Stimulated activated naive CD8-positive, alpha-beta T cell treated with anti-CD3 and anti-CD28 coated beads, Interleukin-15, amount 100 ng/mL, for 72 hours (primary cell): ENCODE measurements at regions not wholly inside any gene's neighbourhood (a gene's known extent, or its start where the extent isn't known, plus 50 kb on each side); places are given as distances from the start of the nearest gene placed in this dataset.

ENCODE experiments used
- ATAC-seq: fragments of 150-1000 bp; cut with Tn5 transposase; 2 replicates; pipeline ENCODE4 v1.10.0; 2021; ENCODE audit warnings: mild to moderate bottlenecking, moderate library complexity
- DNase-seq, 2 donors: peaks; one replicate each; pipeline ENCODE4 v3.0.0; 2021 to 2022
- H3K27ac Mint-ChIP-seq, 2 donors: one replicate each; pipeline ENCODE4 v1.8.0; 2022; ENCODE audit warnings: mild to moderate bottlenecking in 2 of 2, mixed read lengths in 2 of 2, moderate library complexity in 2 of 2
- H3K27me3 Mint-ChIP-seq: one replicate; pipeline ENCODE4 v1.8.0; 2022; ENCODE audit warnings: mixed read lengths
- H3K4me1 Mint-ChIP-seq: one replicate; pipeline ENCODE4 v1.8.0; 2022; ENCODE audit warnings: mild to moderate bottlenecking, mixed read lengths
- H3K4me3 Mint-ChIP-seq, 2 donors: one replicate each; pipeline ENCODE4 v1.8.0; 2022; ENCODE audit warnings: mild to moderate bottlenecking in 2 of 2, mixed read lengths in 2 of 2, moderate library complexity in 1 of 2
- H3K9me3 Mint-ChIP-seq, 2 donors: one replicate each; pipeline ENCODE4 v1.8.0; 2022; ENCODE audit warnings: mixed read lengths in 2 of 2

DNA sequence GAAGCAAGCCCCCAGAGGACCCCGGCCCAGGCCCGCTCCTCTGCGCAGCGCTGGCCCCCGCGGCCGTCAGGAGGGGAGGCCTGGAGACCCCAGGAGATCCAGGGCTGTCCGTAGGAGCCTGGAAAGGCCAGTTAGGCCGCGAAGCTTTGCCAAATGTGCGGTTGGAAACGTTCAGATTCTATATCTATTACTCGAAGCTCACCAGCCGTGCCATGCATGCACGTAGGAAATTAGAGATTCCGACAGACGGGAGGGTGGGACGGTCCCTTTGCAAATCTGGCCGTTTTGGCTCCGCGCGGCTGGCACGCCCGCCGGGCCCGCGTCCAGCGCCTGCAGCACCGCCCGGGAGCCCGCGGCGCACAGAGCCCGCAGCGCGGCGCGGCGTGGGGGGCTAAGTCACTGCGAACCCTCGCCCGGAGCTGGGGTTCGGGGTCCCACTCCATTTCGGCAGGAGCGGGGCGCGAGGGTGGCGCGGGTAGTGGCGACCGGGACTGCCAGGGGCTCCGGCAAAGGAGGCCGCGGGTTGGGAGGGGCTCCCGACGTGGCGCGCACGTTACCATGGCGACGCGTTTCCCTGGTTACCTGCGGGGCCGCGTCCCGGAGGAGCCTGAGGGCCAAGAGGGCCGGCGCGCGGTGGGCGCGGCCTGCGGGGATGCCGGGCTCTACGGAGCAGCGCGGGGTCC, 488.6 kb upstream of the SMIM21 start:
- Mint-ChIP-seq H3K4me1 (no peaks in the 10 kb centered on the region), H3K27ac (no peak overlapping the region), H3K4me3 (no peak overlapping the region), H3K9me3 (no peaks in the 10 kb centered on the region), H3K27me3 (peaks cover 39% of the 10 kb centered on the region)
- no peak for DNase-seq
- ATAC-seq: no peak

- Mint-ChIP-seq H3K4me1 (no peaks in the 10 kb centered on the region), H3K4me3 (no peak overlapping the region), H3K27me3 (peaks cover 31% of the 10 kb centered on the region), H3K27ac (no peak overlapping the region), H3K9me3 (no peaks in the 10 kb centered on the region)
- DNase-seq (no peak), ATAC-seq (no peak)
These were observed 485.3 kb upstream of the SMIM21 start for GRCh38 chr18:75912829-75913228.

DNA sequence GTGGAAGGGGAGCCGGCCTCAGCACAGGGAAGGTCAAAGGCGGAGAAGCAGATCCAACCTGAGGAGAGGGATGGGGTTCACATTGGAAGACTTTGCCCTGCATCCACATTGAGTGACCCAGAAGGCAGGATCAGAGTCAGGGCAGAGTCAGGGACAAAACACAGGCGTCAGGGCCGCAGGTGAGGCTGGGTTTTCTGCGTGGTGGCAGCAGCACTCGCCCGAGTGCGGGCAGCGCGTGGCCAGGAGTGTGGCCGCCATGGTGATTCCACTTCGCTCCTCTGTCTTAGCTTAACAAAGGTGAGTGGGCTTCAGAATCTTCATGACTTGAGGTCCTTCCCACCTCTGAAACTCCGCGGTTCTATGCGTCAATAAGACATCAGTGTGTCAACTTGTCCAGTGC, 476.9 kb upstream of the SMIM21 start:
- Mint-ChIP-seq H3K27me3 (peaks cover 7% of the 10 kb centered on the region), H3K27ac (no peak overlapping the region), H3K4me1 (no peaks in the 10 kb centered on the region), H3K4me3 (no peak overlapping the region), H3K9me3 (no peaks in the 10 kb centered on the region)
- ATAC-seq: no peak
- no peak for DNase-seq

DNA sequence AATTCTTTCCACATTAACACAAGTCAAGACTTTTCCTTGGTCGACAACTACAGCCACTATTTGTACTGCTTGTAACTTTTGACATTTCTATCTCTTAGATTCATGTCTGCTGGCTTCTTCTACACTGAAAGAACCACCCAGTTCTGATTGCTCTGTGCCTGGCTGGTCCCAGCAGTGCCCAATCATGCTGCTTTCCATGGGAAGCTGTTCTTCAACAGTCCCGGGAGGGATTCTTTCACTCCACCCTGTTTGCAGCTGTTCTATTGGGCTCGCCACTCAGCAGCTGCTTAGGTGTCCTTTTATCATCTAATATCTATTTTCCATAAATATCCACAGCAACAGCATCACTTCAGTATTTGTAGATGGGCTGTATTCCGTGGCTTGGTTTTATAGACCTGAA, 471.1 kb upstream of the SMIM21 start:
- no peaks in the 10 kb centered on the region for H3K9me3 Mint-ChIP-seq

GRCh38 chr18:75897386-75897785, 469.9 kb upstream of the SMIM21 start:
- Mint-ChIP-seq H3K4me3 (no peak overlapping the region), H3K9me3 (no peaks in the 10 kb centered on the region), H3K27ac (no peak overlapping the region), H3K27me3 (peaks cover 9% of the 10 kb centered on the region), H3K4me1 (no peaks in the 10 kb centered on the region)
- no peak for DNase-seq
- ATAC-seq: no peak

More for the DNA sequence above, 471.1 kb upstream of the SMIM21 start:
- ATAC-seq: no peak
- DNase-seq: no peak
- no peaks in the 10 kb centered on the region for H3K4me1 Mint-ChIP-seq
- no peak overlapping the region for H3K4me3 Mint-ChIP-seq
- no peak overlapping the region for H3K27ac Mint-ChIP-seq
- peaks cover 3% of the 10 kb centered on the region for H3K27me3 Mint-ChIP-seq

- Mint-ChIP-seq H3K9me3 (no peaks in the 10 kb centered on the region), H3K4me1 (no peaks in the 10 kb centered on the region), H3K27ac (no peak overlapping the region), H3K4me3 (no peak overlapping the region), H3K27me3 (peaks cover 9% of the 10 kb centered on the region)
- DNase-seq (no peak), ATAC-seq (no peak)
These were observed 469.4 kb upstream of the SMIM21 start for GRCh38 chr18:75896865-75897264.

DNA sequence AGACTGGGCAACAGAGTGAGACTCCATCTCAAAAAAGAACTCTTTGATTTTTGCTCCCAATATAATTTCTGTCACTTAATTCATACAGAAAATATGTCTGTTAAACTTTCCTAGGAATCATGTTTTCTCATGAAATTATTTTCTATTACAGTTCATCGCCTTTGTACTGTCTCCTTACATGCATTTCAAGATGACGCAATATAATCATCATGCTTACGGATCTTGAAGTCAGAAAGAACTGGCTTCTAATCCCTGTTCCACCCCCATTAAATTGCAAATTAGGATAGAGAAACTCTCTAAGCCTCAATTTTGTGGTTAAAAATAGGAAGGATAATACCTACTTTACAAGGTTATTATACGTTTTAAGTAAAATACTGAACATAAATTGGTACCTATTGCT, 467.6 kb upstream of the SMIM21 start:
- ATAC-seq: no peak
- no peak overlapping the region for H3K4me3 Mint-ChIP-seq
- no peaks in the 10 kb centered on the region for H3K9me3 Mint-ChIP-seq

DNA sequence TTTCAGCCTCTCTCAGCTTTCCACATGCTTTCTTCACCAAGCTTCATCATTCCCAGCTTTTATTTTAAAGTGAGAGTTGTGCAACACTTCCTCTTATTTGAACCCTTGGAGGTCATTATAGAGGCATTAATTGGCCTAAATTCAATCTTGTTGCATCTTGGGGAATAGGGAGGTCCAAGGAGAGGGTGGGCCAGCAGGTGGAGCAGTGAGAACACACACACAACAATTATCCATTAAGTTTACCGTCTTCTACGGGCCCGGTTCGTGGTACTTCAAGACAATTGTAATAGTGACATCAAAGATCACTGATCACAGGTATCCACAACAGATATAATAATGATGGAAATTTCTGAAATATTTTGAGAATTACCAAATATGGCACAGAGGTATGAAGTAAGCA, 457.2 kb upstream of the SMIM21 start:
- no peaks in the 10 kb centered on the region for H3K4me1 Mint-ChIP-seq
- peaks cover 10% of the 10 kb centered on the region for H3K27me3 Mint-ChIP-seq
- DNase-seq (no peak), ATAC-seq (no peak)
- H3K4me3 Mint-ChIP-seq: no peak overlapping the region
- H3K9me3 Mint-ChIP-seq: no peaks in the 10 kb centered on the region
- H3K27ac Mint-ChIP-seq: peak overlapping the region in 1 of 2 donors; percentile 68

More for the DNA sequence above, 467.6 kb upstream of the SMIM21 start:
- no peak overlapping the region for H3K27ac Mint-ChIP-seq
- H3K4me1 Mint-ChIP-seq: no peaks in the 10 kb centered on the region
- DNase-seq: no peak
- peaks cover 15% of the 10 kb centered on the region for H3K27me3 Mint-ChIP-seq

DNA sequence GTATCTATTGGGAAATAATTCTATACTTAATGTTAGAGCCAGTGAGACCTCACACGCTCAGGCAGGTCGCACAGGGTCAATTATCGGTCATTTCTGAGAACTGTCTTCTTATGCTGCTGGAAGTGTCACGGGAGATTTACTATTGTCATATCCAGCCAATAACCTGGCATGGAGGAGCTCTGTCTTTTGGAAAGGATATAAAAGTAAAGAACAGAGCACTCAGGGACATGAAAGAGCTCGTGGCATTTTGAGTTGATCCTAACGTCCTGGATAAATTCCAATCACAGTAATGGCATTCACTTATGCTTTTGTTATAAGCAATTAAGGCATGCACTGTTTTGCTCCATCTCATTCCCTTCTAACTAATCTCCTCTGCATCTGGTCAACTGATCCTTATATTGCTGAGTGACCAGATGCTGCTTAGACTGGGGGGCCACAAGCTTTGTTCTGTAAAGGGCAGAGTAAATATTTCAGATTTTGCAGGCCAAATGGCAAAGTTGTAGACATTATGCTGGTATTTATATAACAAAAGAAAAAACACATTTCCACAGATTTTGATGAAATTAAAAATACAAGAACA, 453.5 kb upstream of the SMIM21 start:
- H3K27ac Mint-ChIP-seq: no peak overlapping the region
- peaks cover 13% of the 10 kb centered on the region for H3K27me3 Mint-ChIP-seq
- DNase-seq (no peak), ATAC-seq (no peak)
- no peaks in the 10 kb centered on the region for H3K4me1 Mint-ChIP-seq
- no peak overlapping the region for H3K4me3 Mint-ChIP-seq
- H3K9me3 Mint-ChIP-seq: peaks cover 5 to 10% of the 10 kb centered on the region in 2 donors

DNA sequence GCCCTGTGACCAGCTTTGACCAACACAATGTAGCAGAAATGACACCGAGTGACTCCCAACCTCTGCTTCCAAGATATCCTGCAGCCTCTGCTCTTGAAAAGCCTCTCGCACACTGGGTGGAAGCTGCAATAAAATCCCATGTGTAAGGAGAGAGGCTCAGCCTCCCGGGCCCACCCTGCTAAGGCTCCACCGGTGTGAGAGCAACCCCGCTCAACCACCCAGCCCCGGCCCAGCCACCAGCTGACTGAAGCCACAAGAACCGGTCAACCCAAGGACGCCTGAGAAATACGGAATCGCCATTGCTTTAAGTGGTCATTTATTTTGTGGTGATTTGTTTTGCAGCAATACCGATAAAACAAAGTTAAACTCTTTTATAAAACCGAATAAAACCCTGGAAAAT, 452.8 kb upstream of the SMIM21 start:
- Mint-ChIP-seq H3K9me3 (peaks cover 5 to 10% of the 10 kb centered on the region in 2 donors), H3K4me3 (no peak overlapping the region), H3K4me1 (no peaks in the 10 kb centered on the region), H3K27me3 (peaks cover 13% of the 10 kb centered on the region), H3K27ac (no peak overlapping the region)
- ATAC-seq (no peak), DNase-seq (no peak)

DNA sequence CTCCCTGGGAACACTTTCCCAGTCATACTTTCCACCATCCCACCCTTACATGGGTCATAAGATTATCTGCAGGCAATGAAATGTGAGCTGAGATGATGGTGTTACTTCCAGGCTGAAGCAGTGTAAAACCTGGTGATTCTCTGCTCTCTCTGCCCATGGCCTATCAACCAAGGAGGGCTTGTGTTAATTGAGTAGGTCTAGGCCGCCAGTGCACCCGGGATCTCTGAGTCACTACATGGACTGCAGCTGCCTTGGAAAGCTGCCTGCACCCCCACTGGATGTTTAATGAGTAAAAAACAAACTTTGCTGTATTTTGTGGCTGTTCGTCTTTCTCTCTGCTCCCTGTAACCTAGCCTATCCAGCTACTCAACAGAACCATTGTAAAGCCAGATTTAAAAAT, 451.7 kb upstream of the SMIM21 start:
- Mint-ChIP-seq H3K27ac (peak overlapping the region in 1 of 2 donors; percentile 54), H3K4me1 (no peaks in the 10 kb centered on the region), H3K9me3 (peaks cover 5 to 10% of the 10 kb centered on the region in 2 donors), H3K4me3 (no peak overlapping the region), H3K27me3 (peaks cover 11% of the 10 kb centered on the region)
- no peak for ATAC-seq
- no peak for DNase-seq

DNA sequence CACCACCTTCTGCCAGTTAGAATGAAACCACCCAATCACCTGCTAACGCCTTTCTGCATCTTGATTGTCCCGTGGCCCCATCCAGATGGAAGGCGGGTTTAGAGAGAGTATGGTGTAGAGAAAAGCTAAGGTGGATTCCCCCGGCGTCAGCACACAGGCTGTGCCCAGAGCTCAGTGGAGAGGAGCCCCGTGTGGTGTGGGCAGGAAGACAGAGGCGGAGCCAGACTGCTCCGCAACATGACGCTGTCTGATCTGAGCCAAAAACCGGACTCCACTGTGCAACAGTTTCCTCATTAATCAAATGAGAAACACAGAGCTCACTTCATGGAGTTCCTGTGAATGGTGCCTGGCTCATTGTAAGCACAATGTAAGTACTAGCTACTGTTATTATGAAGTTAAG, 448.1 kb upstream of the SMIM21 start:
- Mint-ChIP-seq H3K4me1 (no peaks in the 10 kb centered on the region), H3K9me3 (peaks cover 5 to 10% of the 10 kb centered on the region in 2 donors), H3K27me3 (peaks cover 7% of the 10 kb centered on the region), H3K4me3 (no peak overlapping the region), H3K27ac (no peak overlapping the region)
- DNase-seq (no peak), ATAC-seq (no peak)

DNA sequence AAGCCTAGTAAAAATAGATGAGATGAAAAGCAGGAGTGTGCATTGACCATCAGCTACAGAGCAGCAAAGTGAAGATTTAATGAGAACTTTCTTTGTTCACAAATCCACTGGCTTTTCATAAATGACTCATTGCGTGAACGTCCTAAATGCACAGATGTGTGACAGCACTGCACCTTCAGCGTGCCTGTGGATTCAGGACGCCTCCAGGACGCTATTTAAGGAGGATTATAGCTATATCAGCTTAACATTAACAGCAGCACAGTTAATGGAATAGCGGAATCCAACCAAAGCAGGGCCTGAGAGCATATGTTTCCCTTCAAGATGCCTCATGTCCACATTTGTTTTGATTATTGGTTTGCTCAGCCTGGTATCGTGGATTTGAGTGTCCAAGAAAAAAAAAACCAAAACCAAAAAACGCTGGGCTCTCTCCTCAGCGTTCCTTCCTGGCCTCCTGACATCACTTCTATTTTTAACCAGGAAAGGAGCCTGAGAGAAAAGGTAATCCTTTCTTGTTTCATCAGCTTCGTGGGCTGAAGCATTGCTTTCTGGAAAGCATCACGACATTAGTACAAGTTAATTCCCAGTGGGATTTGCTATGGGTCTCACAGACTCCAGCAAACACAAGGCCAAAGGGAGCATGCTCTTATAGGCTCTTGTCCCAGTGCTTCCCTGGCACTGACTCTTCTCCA, 447.0 kb upstream of the SMIM21 start:
- ATAC-seq: no peak
- Mint-ChIP-seq H3K4me3 (no peak overlapping the region), H3K4me1 (no peaks in the 10 kb centered on the region), H3K27ac (no peak overlapping the region), H3K27me3 (peaks cover 7% of the 10 kb centered on the region), H3K9me3 (peaks cover 5 to 10% of the 10 kb centered on the region in 2 donors)
- DNase-seq: no peak

DNA sequence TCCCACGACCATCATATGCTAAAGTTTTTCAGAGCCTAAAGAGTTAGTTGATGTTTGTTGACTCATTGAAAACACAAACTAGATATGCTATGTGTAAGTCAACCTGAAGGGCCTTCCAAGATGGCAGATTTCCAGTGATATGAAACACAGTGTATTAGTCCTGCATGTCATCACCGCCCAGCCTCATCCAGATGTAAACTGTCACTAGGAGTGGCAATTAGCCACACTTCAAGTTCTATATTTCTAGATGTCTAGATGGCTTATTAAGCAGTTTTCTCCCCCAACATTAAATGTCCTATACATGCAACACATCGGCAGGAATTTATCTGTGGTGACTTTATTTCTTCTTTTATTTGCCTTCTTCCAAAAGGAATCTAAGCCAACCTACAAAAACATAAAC, 444.1 kb upstream of the SMIM21 start:
- peaks cover 0 to 2% of the 10 kb centered on the region in 2 donors for H3K9me3 Mint-ChIP-seq
- no peak overlapping the region for H3K27ac Mint-ChIP-seq
- H3K4me3 Mint-ChIP-seq: no peak overlapping the region
- H3K27me3 Mint-ChIP-seq: peaks cover 6% of the 10 kb centered on the region
- DNase-seq (no peak), ATAC-seq (no peak)
- no peaks in the 10 kb centered on the region for H3K4me1 Mint-ChIP-seq

GRCh38 chr18:75869162-75869561, 441.7 kb upstream of the SMIM21 start:
- H3K4me1 Mint-ChIP-seq: no peaks in the 10 kb centered on the region
- H3K27ac Mint-ChIP-seq: no peak overlapping the region
- ATAC-seq: no peak
- peaks cover 29% of the 10 kb centered on the region for H3K27me3 Mint-ChIP-seq
- H3K4me3 Mint-ChIP-seq: no peak overlapping the region
- no peak for DNase-seq
- peaks cover 0 to 10% of the 10 kb centered on the region in 2 donors for H3K9me3 Mint-ChIP-seq

DNA sequence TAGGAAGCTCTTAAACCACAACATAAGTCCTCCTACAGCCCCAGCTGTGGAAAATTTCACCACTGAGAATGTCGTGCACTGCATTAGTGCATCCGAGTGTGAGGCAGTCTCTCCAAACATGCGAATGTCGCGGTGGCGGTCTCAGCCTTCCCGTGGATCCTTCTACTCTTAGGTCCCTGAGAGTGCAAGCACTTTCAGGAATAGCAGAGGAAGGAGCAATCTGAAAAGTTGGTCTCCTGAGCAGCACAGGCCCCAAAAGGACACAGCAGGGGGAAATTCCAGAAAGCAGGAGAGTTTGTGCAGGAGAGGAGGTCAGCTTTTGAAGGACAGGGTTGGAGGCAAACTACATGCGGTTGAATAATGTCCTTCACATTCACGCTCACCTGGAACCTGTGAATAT, 440.5 kb upstream of the SMIM21 start:
- H3K4me1 Mint-ChIP-seq: no peaks in the 10 kb centered on the region
- no peak for ATAC-seq
- no peak for DNase-seq
- peaks cover 40% of the 10 kb centered on the region for H3K27me3 Mint-ChIP-seq
- H3K27ac Mint-ChIP-seq: no peak overlapping the region
- peaks cover 0 to 10% of the 10 kb centered on the region in 2 donors for H3K9me3 Mint-ChIP-seq
- H3K4me3 Mint-ChIP-seq: no peak overlapping the region
